Neural cell (in vitro differentiated cells): ENCODE measurements at regions not wholly inside any gene's neighbourhood (a gene's known extent, or its start where the extent isn't known, plus 50 kb on each side); places are given as distances from the start of the nearest gene placed in this dataset.

Experiments used
- TAF1 ChIP-seq: IDR thresholded peaks from 2 replicates; pipeline ENCODE4 v1.6.1; 2012; ENCODE audit warnings: low read depth
- TF ChIP-seq, protein P1 (sequence below): fragments of 450-650 bp; IDR thresholded peaks from 2 replicates; pipeline ENCODE4 v1.5.1; 2014; ENCODE audit warnings: antibody characterized with exemption, mild to moderate bottlenecking, moderate library complexity; ENCODE audit not compliant: poor library complexity, severe bottlenecking

DNA sequence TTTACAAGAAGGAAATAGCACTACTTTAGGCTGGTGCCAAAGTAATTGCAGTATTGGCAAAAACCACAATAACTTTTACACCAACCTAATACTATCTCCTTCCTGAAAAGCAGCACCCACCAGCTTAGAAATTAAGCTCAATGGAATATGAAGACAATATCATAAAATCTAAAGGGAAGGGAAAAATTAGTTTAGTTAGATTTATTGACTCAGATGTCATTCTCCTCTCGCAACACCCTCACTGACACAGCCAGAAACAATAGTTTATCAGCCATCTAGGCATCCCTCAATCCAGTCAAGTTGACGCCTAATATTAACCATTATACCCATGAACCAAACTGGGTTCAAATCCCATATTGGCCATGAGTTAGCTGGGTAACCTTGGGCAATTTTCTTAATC, 820.4 kb upstream of the EPHA5 start:
- no peak for TF ChIP-seq TAF1
- TF ChIP-seq, protein P1, sequence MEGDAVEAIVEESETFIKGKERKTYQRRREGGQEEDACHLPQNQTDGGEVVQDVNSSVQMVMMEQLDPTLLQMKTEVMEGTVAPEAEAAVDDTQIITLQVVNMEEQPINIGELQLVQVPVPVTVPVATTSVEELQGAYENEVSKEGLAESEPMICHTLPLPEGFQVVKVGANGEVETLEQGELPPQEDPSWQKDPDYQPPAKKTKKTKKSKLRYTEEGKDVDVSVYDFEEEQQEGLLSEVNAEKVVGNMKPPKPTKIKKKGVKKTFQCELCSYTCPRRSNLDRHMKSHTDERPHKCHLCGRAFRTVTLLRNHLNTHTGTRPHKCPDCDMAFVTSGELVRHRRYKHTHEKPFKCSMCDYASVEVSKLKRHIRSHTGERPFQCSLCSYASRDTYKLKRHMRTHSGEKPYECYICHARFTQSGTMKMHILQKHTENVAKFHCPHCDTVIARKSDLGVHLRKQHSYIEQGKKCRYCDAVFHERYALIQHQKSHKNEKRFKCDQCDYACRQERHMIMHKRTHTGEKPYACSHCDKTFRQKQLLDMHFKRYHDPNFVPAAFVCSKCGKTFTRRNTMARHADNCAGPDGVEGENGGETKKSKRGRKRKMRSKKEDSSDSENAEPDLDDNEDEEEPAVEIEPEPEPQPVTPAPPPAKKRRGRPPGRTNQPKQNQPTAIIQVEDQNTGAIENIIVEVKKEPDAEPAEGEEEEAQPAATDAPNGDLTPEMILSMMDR, result no peak
